Mesendoderm (in vitro differentiated cells): ENCODE measurements at regions not wholly inside any gene's neighbourhood (a gene's known extent, or its start where the extent isn't known, plus 50 kb on each side); places are given as distances from the start of the nearest gene placed in this dataset.
A peak's percentile ranks its signal among the peaks of the same experiment; 100 is the strongest.
"Not testable (repeated sequence)": the region's sequence is repeated elsewhere in the genome, so short reads cannot be mapped to it uniquely, and the experiment has no call there.

ENCODE experiments used
- DNase-seq: peaks from one replicate; pipeline ENCODE4 v3.0.0; 2013
- H2AK5ac ChIP-seq: 2 replicates; pipeline ENCODE4 v1.6.1; 2013; ENCODE audit warnings: low read length, inconsistent platforms
- H2BK120ac ChIP-seq: 2 replicates; pipeline ENCODE4 v1.6.1; 2013; ENCODE audit warnings: low read depth, mild to moderate bottlenecking, low read length, moderate library complexity, mixed read lengths
- H2BK15ac ChIP-seq: replicated peaks from 2 replicates; pipeline ENCODE4 v1.6.1; 2013; ENCODE audit warnings: low read depth, mild to moderate bottlenecking, moderate library complexity
- H2BK5ac ChIP-seq: 2 replicates; pipeline ENCODE4 v1.6.1; 2013; ENCODE audit warnings: low read length, inconsistent platforms
- H3K18ac ChIP-seq: 2 replicates; pipeline ENCODE4 v1.6.1; 2013; ENCODE audit warnings: mild to moderate bottlenecking, low read length, mixed read lengths
- H3K23ac ChIP-seq: one replicate; pipeline ENCODE4 v1.6.1; 2013; ENCODE audit warnings: low read length
- H3K27ac ChIP-seq: 2 replicates; pipeline ENCODE4 v1.5.1; 2013; ENCODE audit warnings: low read depth, mild to moderate bottlenecking, inconsistent platforms, low read length, moderate library complexity
- H3K27me3 ChIP-seq: 2 replicates; pipeline ENCODE4 v1.6.1; 2013; ENCODE audit warnings: low read length, control low read depth, mild to moderate bottlenecking, inconsistent platforms; ENCODE audit not compliant: insufficient read depth, poor library complexity
- H3K36me3 ChIP-seq: 2 replicates; pipeline ENCODE4 v1.6.1; 2013; ENCODE audit warnings: low read length, inconsistent platforms; ENCODE audit not compliant: control insufficient read depth, insufficient read depth
- H3K4ac ChIP-seq: one replicate; pipeline ENCODE4 v1.6.1; 2013; ENCODE audit warnings: low read depth, mild to moderate bottlenecking, low read length, moderate library complexity
- H3K4me1 ChIP-seq: 2 replicates; pipeline ENCODE4 v1.6.1; 2013; ENCODE audit warnings: low read depth, low read length, inconsistent platforms; ENCODE audit not compliant: control insufficient read depth
- H3K4me2 ChIP-seq: 2 replicates; pipeline ENCODE4 v1.6.1; 2013; ENCODE audit warnings: low read length
- H3K4me3 ChIP-seq: 2 replicates; pipeline ENCODE4 v1.5.1; 2013; ENCODE audit warnings: mild to moderate bottlenecking, low read length
- H3K56ac ChIP-seq: one replicate; pipeline ENCODE4 v1.6.1; 2013; ENCODE audit warnings: low read length
- H3K79me1 ChIP-seq: 2 replicates; pipeline ENCODE4 v1.6.1; 2013; ENCODE audit warnings: low read length, inconsistent platforms
- H3K79me2 ChIP-seq: 2 replicates; pipeline ENCODE4 v1.6.1; 2013; ENCODE audit warnings: mild to moderate bottlenecking, low read length; ENCODE audit not compliant: control insufficient read depth, insufficient read depth
- H3K9ac ChIP-seq: 2 replicates; pipeline ENCODE4 v1.6.1; 2013; ENCODE audit warnings: low read length, inconsistent platforms
- H4K5ac ChIP-seq: one replicate; pipeline ENCODE4 v1.6.1; 2013; ENCODE audit warnings: low read length
- H4K8ac ChIP-seq: one replicate; pipeline ENCODE4 v1.6.1; 2013; ENCODE audit warnings: low read depth, mild to moderate bottlenecking, control low read depth, low read length, moderate library complexity
- WGBS: extraction: QIAGEN DNeasy Blood & Tissue Kit; methylation state at CpG from one replicate; pipeline ENCODE4 v1.1.7; 2013; ENCODE audit warnings: low lambda C conversion rate, missing lambda C conversion rate; ENCODE audit not compliant: insufficient coverage; ENCODE audit errors: extremely low coverage; 5-methylcytosine and 5-hydroxymethylcytosine counted together

GRCh38 chr5:8560776-8561175 lies 691.8 kb downstream of the MTRR start:
- Histone ChIP-seq H3K4me3 (no peak overlapping the region), H4K8ac (no peak overlapping the region), H3K4me1 (no peaks in the 10 kb centered on the region), H3K36me3 (no peaks in the 10 kb centered on the region), H3K23ac (no peak overlapping the region), H2BK15ac (no peak overlapping the region), H3K4ac (no peak overlapping the region), H3K9ac (no peak overlapping the region), H2AK5ac (no peak overlapping the region), H3K4me2 (no peak overlapping the region), H4K5ac (no peak overlapping the region), H3K27ac (no peak overlapping the region), H3K56ac (no peak overlapping the region), H2BK5ac (no peak overlapping the region), H3K79me2 (no peaks in the 10 kb centered on the region), H3K79me1 (no peaks in the 10 kb centered on the region), H3K18ac (no peak overlapping the region), H3K27me3 (no peaks in the 10 kb centered on the region), H2BK120ac (no peak overlapping the region)
- WGBS = no CpG with 5 or more reads among the region's 2 CpGs
- DNase-seq = no peak

- no peaks in the 10 kb centered on the region for H3K79me2 ChIP-seq
- no peak overlapping the region for H2BK15ac ChIP-seq
- no peaks in the 10 kb centered on the region for H3K79me1 ChIP-seq
- no peak overlapping the region for H3K9ac ChIP-seq
- H2BK5ac ChIP-seq = no peak overlapping the region
- H3K23ac ChIP-seq = no peak overlapping the region
- no peak overlapping the region for H3K4me2 ChIP-seq
- H3K18ac ChIP-seq = no peak overlapping the region
- no peak overlapping the region for H3K4me3 ChIP-seq
- no peak overlapping the region for H3K56ac ChIP-seq
- H4K5ac ChIP-seq = no peak overlapping the region
- WGBS = no CpG with 5 or more reads among the region's 3 CpGs
- H2AK5ac ChIP-seq = no peak overlapping the region
- H3K27me3 ChIP-seq = no peaks in the 10 kb centered on the region
- DNase-seq = no peak
- no peak overlapping the region for H4K8ac ChIP-seq
- no peak overlapping the region for H3K27ac ChIP-seq
- no peaks in the 10 kb centered on the region for H3K4me1 ChIP-seq
- H2BK120ac ChIP-seq = no peak overlapping the region
- H3K36me3 ChIP-seq = no peaks in the 10 kb centered on the region
- no peak overlapping the region for H3K4ac ChIP-seq
Observed at GRCh38 chr5:8561224-8561840, 692.4 kb downstream of the MTRR start.

GRCh38 chr5:8561854-8562253 lies 692.9 kb downstream of the MTRR start:
- Histone ChIP-seq H2BK15ac (no peak overlapping the region), H3K4me1 (no peaks in the 10 kb centered on the region), H2BK120ac (no peak overlapping the region), H3K27me3 (no peaks in the 10 kb centered on the region), H4K5ac (no peak overlapping the region), H3K4ac (no peak overlapping the region), H3K27ac (no peak overlapping the region), H2AK5ac (no peak overlapping the region), H3K18ac (no peak overlapping the region), H3K79me1 (no peaks in the 10 kb centered on the region), H3K56ac (no peak overlapping the region), H3K36me3 (no peaks in the 10 kb centered on the region), H2BK5ac (no peak overlapping the region), H3K4me2 (no peak overlapping the region), H3K79me2 (no peaks in the 10 kb centered on the region), H4K8ac (no peak overlapping the region), H3K23ac (no peak overlapping the region), H3K4me3 (no peak overlapping the region), H3K9ac (no peak overlapping the region)
- no peak for DNase-seq

GRCh38 chr5:8563540-8563939 lies 694.6 kb downstream of the MTRR start:
- H3K23ac ChIP-seq, H3K79me1 ChIP-seq, H3K56ac ChIP-seq, H3K4me3 ChIP-seq, H2AK5ac ChIP-seq, H3K4ac ChIP-seq, H4K5ac ChIP-seq, H2BK120ac ChIP-seq, H3K27me3 ChIP-seq, H3K4me2 ChIP-seq, H2BK5ac ChIP-seq, H3K9ac ChIP-seq, H3K36me3 ChIP-seq, H3K79me2 ChIP-seq, H3K4me1 ChIP-seq, H2BK15ac ChIP-seq, H4K8ac ChIP-seq, H3K18ac ChIP-seq, H3K27ac ChIP-seq, DNase-seq: not testable (repeated sequence)
- WGBS = no CpG with 5 or more reads among the region's 6 CpGs

GRCh38 chr5:8568858-8569257 lies 699.9 kb downstream of the MTRR start:
- no peak overlapping the region for H2BK5ac ChIP-seq
- H3K79me1 ChIP-seq = no peaks in the 10 kb centered on the region
- no peak overlapping the region for H3K56ac ChIP-seq
- H3K4ac ChIP-seq = no peak overlapping the region
- H3K9ac ChIP-seq = no peak overlapping the region
- H3K27me3 ChIP-seq = no peaks in the 10 kb centered on the region
- H2AK5ac ChIP-seq = no peak overlapping the region
- H2BK15ac ChIP-seq = no peak overlapping the region
- DNase-seq = peak; percentile 32
- no peak overlapping the region for H4K5ac ChIP-seq
- H3K23ac ChIP-seq = no peak overlapping the region
- H3K4me2 ChIP-seq = no peak overlapping the region
- no peak overlapping the region for H3K27ac ChIP-seq
- no peak overlapping the region for H3K4me3 ChIP-seq
- no peaks in the 10 kb centered on the region for H3K4me1 ChIP-seq
- H2BK120ac ChIP-seq = no peak overlapping the region
- H3K36me3 ChIP-seq = no peaks in the 10 kb centered on the region
- WGBS = no CpG with 5 or more reads among the region's 6 CpGs
- H4K8ac ChIP-seq = no peak overlapping the region
- H3K79me2 ChIP-seq = no peaks in the 10 kb centered on the region
- H3K18ac ChIP-seq = no peak overlapping the region

GRCh38 chr5:8570528-8570927 lies 701.6 kb downstream of the MTRR start:
- Histone ChIP-seq H3K27ac (no peak overlapping the region), H4K8ac (no peak overlapping the region), H3K4me2 (no peak overlapping the region), H2BK120ac (no peak overlapping the region), H2AK5ac (no peak overlapping the region), H3K27me3 (no peaks in the 10 kb centered on the region), H3K18ac (no peak overlapping the region), H3K9ac (no peak overlapping the region), H3K79me1 (no peaks in the 10 kb centered on the region), H3K23ac (no peak overlapping the region), H3K56ac (no peak overlapping the region), H3K4ac (no peak overlapping the region), H3K36me3 (no peaks in the 10 kb centered on the region), H3K4me3 (no peak overlapping the region), H4K5ac (no peak overlapping the region), H2BK15ac (no peak overlapping the region), H3K4me1 (no peaks in the 10 kb centered on the region), H2BK5ac (no peak overlapping the region), H3K79me2 (no peaks in the 10 kb centered on the region)
- DNase-seq = no peak
- 100% methylated on average over 1 of the region's 3 CpGs for WGBS
